ENCODE measurements at regions not wholly inside any gene's neighbourhood (a gene's known extent, or its start where the extent isn't known, plus 50 kb on each side); places are given as distances from the start of the nearest gene placed in this dataset.

DNA sequence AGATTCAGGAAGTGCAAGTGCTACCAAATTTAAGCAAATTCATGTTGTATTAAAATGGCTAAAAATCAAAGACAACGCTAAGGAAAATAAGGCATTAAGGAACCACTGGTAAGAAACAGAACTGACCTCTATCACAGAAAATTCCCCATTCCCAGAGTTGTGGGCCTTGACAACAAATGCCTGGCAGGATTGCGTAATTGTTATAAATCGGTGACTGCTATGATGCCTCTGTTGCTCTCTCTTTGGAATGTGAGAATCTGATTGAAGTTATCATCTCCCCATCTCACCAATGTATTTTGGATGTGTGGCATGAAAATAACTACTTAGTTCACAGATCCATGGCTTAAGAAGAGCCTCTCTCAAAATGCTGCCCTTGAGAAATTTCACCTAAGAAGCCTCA lies 257.3 kb downstream of the OGFRL1 start:
- Histone ChIP-seq H3K36me3 (ENCODE audit: control insufficient read depth, low read length) (no peaks in the 10 kb centered on the region), H4K20me1 (ENCODE audit: control insufficient read depth, insufficient read depth, low read depth, low read length) (no peaks in the 10 kb centered on the region), H3K4me1 (ENCODE audit: control insufficient read depth, low read length) (no peaks in the 10 kb centered on the region), H3K4me2 (ENCODE audit: low read length) (no peak overlapping the region), H3K9me3 (ENCODE audit: control insufficient read depth, insufficient read depth, low read length) (no peaks in the 10 kb centered on the region), H3K27me3 (ENCODE audit: control insufficient read depth, low read length) (no peaks in the 10 kb centered on the region), H3F3A (ENCODE audit: control insufficient read depth, insufficient read depth) (no peaks in the 10 kb centered on the region), H3K27ac (ENCODE audit: low read depth, low read length) (no peak overlapping the region), H3K9me2 (replicated peaks; ENCODE audit: control insufficient read depth, low read length) (no peaks in the 10 kb centered on the region), H3K4me3 (ENCODE audit: low read length) (no peak overlapping the region), H3K79me2 (ENCODE audit: control insufficient read depth, low read length) (no peaks in the 10 kb centered on the region)
- no peak for TF ChIP-seq EZH2phosphoT487 (IDR thresholded peaks at IDR 0.05; ENCODE audit: borderline replicate concordance, low read length)
- TF ChIP-seq, protein P1, sequence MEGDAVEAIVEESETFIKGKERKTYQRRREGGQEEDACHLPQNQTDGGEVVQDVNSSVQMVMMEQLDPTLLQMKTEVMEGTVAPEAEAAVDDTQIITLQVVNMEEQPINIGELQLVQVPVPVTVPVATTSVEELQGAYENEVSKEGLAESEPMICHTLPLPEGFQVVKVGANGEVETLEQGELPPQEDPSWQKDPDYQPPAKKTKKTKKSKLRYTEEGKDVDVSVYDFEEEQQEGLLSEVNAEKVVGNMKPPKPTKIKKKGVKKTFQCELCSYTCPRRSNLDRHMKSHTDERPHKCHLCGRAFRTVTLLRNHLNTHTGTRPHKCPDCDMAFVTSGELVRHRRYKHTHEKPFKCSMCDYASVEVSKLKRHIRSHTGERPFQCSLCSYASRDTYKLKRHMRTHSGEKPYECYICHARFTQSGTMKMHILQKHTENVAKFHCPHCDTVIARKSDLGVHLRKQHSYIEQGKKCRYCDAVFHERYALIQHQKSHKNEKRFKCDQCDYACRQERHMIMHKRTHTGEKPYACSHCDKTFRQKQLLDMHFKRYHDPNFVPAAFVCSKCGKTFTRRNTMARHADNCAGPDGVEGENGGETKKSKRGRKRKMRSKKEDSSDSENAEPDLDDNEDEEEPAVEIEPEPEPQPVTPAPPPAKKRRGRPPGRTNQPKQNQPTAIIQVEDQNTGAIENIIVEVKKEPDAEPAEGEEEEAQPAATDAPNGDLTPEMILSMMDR (IDR thresholded peaks at IDR 0.05; ENCODE audit: low read depth, low read length, poor library complexity, severe bottlenecking) = no peak

GRCh38 chr6:71551798-71552197 lies 263.2 kb downstream of the OGFRL1 start:
- no peaks in the 10 kb centered on the region for H3K4me1 ChIP-seq (ENCODE audit: control insufficient read depth, low read length)
- no peaks in the 10 kb centered on the region for H3K79me2 ChIP-seq (ENCODE audit: control insufficient read depth, low read length)
- peaks cover 9% of the 10 kb centered on the region for H3K9me3 ChIP-seq (ENCODE audit: control insufficient read depth, insufficient read depth, low read length)
- H3K36me3 ChIP-seq (ENCODE audit: control insufficient read depth, low read length) = no peaks in the 10 kb centered on the region
- H3F3A ChIP-seq (ENCODE audit: control insufficient read depth, insufficient read depth) = no peaks in the 10 kb centered on the region
- no peak overlapping the region for H3K4me3 ChIP-seq (ENCODE audit: low read length)
- no peak overlapping the region for H3K4me2 ChIP-seq (ENCODE audit: low read length)
- no peaks in the 10 kb centered on the region for H3K9me2 ChIP-seq (replicated peaks; ENCODE audit: control insufficient read depth, low read length)
- H3K27ac ChIP-seq (ENCODE audit: low read depth, low read length) = no peak overlapping the region
- H3K27me3 ChIP-seq (ENCODE audit: control insufficient read depth, low read length) = no peaks in the 10 kb centered on the region
- TF ChIP-seq, protein P1 (IDR thresholded peaks at IDR 0.05; ENCODE audit: low read depth, low read length, poor library complexity, severe bottlenecking) = no peak
- TF ChIP-seq EZH2phosphoT487 (IDR thresholded peaks at IDR 0.05; ENCODE audit: borderline replicate concordance, low read length) = no peak
- no peaks in the 10 kb centered on the region for H4K20me1 ChIP-seq (ENCODE audit: control insufficient read depth, insufficient read depth, low read depth, low read length)

GRCh38 chr6:71556141-71556540 lies 267.5 kb downstream of the OGFRL1 start:
- Histone ChIP-seq H3K9me2 (replicated peaks; ENCODE audit: control insufficient read depth, low read length) (no peaks in the 10 kb centered on the region), H3K4me2 (ENCODE audit: low read length) (no peak overlapping the region), H4K20me1 (ENCODE audit: control insufficient read depth, insufficient read depth, low read depth, low read length) (no peaks in the 10 kb centered on the region), H3K27me3 (ENCODE audit: control insufficient read depth, low read length) (no peaks in the 10 kb centered on the region), H3K4me1 (ENCODE audit: control insufficient read depth, low read length) (no peaks in the 10 kb centered on the region), H3K36me3 (ENCODE audit: control insufficient read depth, low read length) (no peaks in the 10 kb centered on the region), H3K79me2 (ENCODE audit: control insufficient read depth, low read length) (no peaks in the 10 kb centered on the region), H3K4me3 (ENCODE audit: low read length) (no peak overlapping the region), H3F3A (ENCODE audit: control insufficient read depth, insufficient read depth) (no peaks in the 10 kb centered on the region), H3K9me3 (ENCODE audit: control insufficient read depth, insufficient read depth, low read length) (peaks cover 9% of the 10 kb centered on the region), H3K27ac (ENCODE audit: low read depth, low read length) (no peak overlapping the region)
- TF ChIP-seq, protein P1 (IDR thresholded peaks at IDR 0.05; ENCODE audit: low read depth, low read length, poor library complexity, severe bottlenecking) = no peak
- TF ChIP-seq EZH2phosphoT487 (IDR thresholded peaks at IDR 0.05; ENCODE audit: borderline replicate concordance, low read length) = no peak

DNA sequence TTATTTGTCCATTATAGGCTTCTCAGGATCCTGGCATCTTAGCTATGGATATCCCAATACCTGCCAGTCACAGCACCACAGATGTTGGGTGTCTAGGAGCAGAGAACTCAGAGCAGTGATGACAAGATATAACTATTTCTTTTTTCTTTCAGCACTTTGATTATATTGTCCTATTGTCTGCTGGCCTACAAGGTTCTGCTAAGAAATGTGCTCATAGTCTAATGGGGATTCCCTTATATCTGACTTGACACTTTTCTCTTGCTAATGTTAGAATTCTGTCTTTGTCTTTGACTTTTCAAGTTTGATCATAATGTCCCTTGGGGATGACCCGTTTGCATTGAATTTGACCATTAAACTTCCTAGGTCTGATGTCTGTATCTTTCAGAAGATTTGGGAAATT lies 270.4 kb downstream of the OGFRL1 start:
- no peaks in the 10 kb centered on the region for H4K20me1 ChIP-seq (ENCODE audit: control insufficient read depth, insufficient read depth, low read depth, low read length)
- H3K36me3 ChIP-seq (ENCODE audit: control insufficient read depth, low read length) = no peaks in the 10 kb centered on the region
- no peak overlapping the region for H3K4me3 ChIP-seq (ENCODE audit: low read length)
- TF ChIP-seq, protein P1 (IDR thresholded peaks at IDR 0.05; ENCODE audit: low read depth, low read length, poor library complexity, severe bottlenecking) = no peak
- no peaks in the 10 kb centered on the region for H3K4me1 ChIP-seq (ENCODE audit: control insufficient read depth, low read length)
- H3F3A ChIP-seq (ENCODE audit: control insufficient read depth, insufficient read depth) = no peaks in the 10 kb centered on the region
- H3K27me3 ChIP-seq (ENCODE audit: control insufficient read depth, low read length) = no peaks in the 10 kb centered on the region
- H3K27ac ChIP-seq (ENCODE audit: low read depth, low read length) = no peak overlapping the region
- H3K4me2 ChIP-seq (ENCODE audit: low read length) = no peak overlapping the region
- H3K79me2 ChIP-seq (ENCODE audit: control insufficient read depth, low read length) = no peaks in the 10 kb centered on the region
- H3K9me3 ChIP-seq (ENCODE audit: control insufficient read depth, insufficient read depth, low read length) = peaks cover 9% of the 10 kb centered on the region
- no peaks in the 10 kb centered on the region for H3K9me2 ChIP-seq (replicated peaks; ENCODE audit: control insufficient read depth, low read length)

Measured in DOHH2 (cell line).